PC-9 (cell line): ENCODE measurements at regions not wholly inside any gene's neighbourhood (a gene's known extent, or its start where the extent isn't known, plus 50 kb on each side); places are given as distances from the start of the nearest gene placed in this dataset.
"Not testable (repeated sequence)": the region's sequence is repeated elsewhere in the genome, so short reads cannot be mapped to it uniquely, and the experiment has no call there.

Experiments used
- BruUV-seq: library from RNA; stranded (reverse); fragments of 400-500 nt; replicated peaks from 2 replicates; lab custom pipeline; 2021; lab: Mats Ljungman, UMichigan
- CTCF ChIA-PET: fragments of 300-600 bp; sonication (Branson Sonifier 250); formaldehyde crosslinking; loops from one replicate; lab custom pipeline; 2022; ENCODE audit warnings: antibody characterized with exemption; lab: Charles Lee
- POLR2A ChIA-PET: fragments of 300-600 bp; sonication (Branson Sonifier 250); formaldehyde crosslinking; loops from one replicate; lab custom pipeline; 2022; ENCODE audit warnings: antibody characterized with exemption; ENCODE audit not compliant: unreplicated experiment; lab: Charles Lee
- DNase-seq, 2 experiments: peaks; one replicate each; pipeline versions ENCODE4 v3.0.0 to v3.0.0-alpha.2; 2015 to 2022; ENCODE audit warnings: mixed read lengths in 1 of 2
- H2AFZ ChIP-seq: fragments of 200-600 bp; sonication (generic); 2 replicates; pipeline ENCODE4 v1.8.1; 2017; ENCODE audit warnings: antibody characterized with exemption
- H3F3A ChIP-seq: fragments of 200-600 bp; sonication (generic); 2 replicates; pipeline ENCODE4 v1.8.1; 2017; ENCODE audit warnings: antibody characterized with exemption, mild to moderate bottlenecking, low read depth; ENCODE audit not compliant: insufficient read depth
- H3K27ac ChIP-seq: fragments of 200-600 bp; sonication (generic); 2 replicates; pipeline ENCODE4 v1.6.1; 2016; ENCODE audit warnings: mixed run types
- H3K27me3 ChIP-seq: fragments of 200-600 bp; sonication (generic); 2 replicates; pipeline ENCODE4 v1.6.1; 2016; ENCODE audit warnings: low read depth, mixed run types; ENCODE audit not compliant: insufficient read depth
- H3K36me3 ChIP-seq: fragments of 200-600 bp; sonication (generic); 2 replicates; pipeline ENCODE4 v1.6.1; 2016; ENCODE audit warnings: low read depth, mixed run types
- H3K4me1 ChIP-seq: fragments of 200-600 bp; sonication (generic); replicated peaks from 2 replicates; pipeline ENCODE4 v1.6.1; 2016; ENCODE audit warnings: mixed run types; ENCODE audit not compliant: insufficient read depth
- H3K4me2 ChIP-seq: fragments of 200-600 bp; sonication (generic); 2 replicates; pipeline ENCODE4 v1.6.1; 2017; ENCODE audit warnings: mixed run types
- H3K4me3 ChIP-seq: fragments of 200-600 bp; sonication (generic); 2 replicates; pipeline ENCODE4 v1.6.1; 2016; ENCODE audit warnings: mixed run types
- H3K79me2 ChIP-seq: fragments of 200-600 bp; sonication (generic); 2 replicates; pipeline ENCODE4 v1.6.1; 2017; ENCODE audit warnings: low read depth, mixed run types
- H3K9me2 ChIP-seq: fragments of 200-600 bp; sonication (generic); 2 replicates; pipeline ENCODE4 v1.8.1; 2017; ENCODE audit warnings: mild to moderate bottlenecking; ENCODE audit not compliant: insufficient read depth
- H3K9me3 ChIP-seq: fragments of 200-600 bp; sonication (generic); 2 replicates; pipeline ENCODE4 v1.8.1; 2016; ENCODE audit warnings: low read depth; ENCODE audit not compliant: insufficient read depth
- H4K20me1 ChIP-seq: fragments of 200-600 bp; sonication (generic); 2 replicates; pipeline ENCODE4 v1.8.1; 2017; ENCODE audit not compliant: insufficient read depth
- CTCF ChIP-seq: fragments of 200-600 bp; sonication (generic); conservative IDR thresholded peaks from 2 replicates; pipeline ENCODE4 v1.6.1; 2017; ENCODE audit warnings: mixed run types, antibody characterized with exemption, mild to moderate bottlenecking, moderate library complexity
- EZH2 ChIP-seq: fragments of 200-600 bp; sonication (generic); IDR thresholded peaks from 2 replicates; pipeline ENCODE4 v1.8.0; 2017; ENCODE audit warnings: antibody characterized with exemption, low read depth
- intact Hi-C: fragments of 100-400 bp; cut with micrococcal nuclease; formaldehyde crosslinking; loops from one replicate; pipeline ENCODE4 v1.10.0; 2022; ENCODE audit not compliant: unreplicated experiment

DNA sequence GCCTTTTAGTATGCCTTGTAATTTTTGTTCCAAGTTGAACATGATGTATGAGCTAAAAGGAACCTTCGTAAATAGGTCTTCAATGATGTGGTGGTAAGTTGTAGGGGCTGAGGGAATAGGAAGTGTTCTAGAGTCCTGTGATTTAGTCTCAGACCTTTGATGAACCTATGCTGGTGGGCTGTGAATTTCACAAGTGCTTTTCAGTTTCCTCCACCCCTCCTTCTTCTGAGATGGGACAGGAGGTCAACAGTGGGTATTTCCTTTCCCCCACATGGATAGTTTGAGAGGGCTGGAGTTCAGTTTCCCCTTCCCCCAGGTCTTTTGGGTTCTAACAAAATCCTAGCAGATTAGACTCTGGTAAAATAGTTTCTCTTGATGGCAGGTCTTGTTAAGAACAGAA lies 121.0 kb upstream of the ATXN1 start:
- H3K9me3 ChIP-seq = peaks cover 11% of the 10 kb centered on the region; the same call in 1 of the 2 replicates
- TF ChIP-seq EZH2 = no peak
- no peak for TF ChIP-seq CTCF
- no peak for DNase-seq
- H2AFZ ChIP-seq = no peak overlapping the region
- no peaks in the 10 kb centered on the region for H3K9me2 ChIP-seq
- H3F3A ChIP-seq = no peaks in the 10 kb centered on the region
- H3K4me1 ChIP-seq = no peaks in the 10 kb centered on the region
- no peaks in the 10 kb centered on the region for H3K27me3 ChIP-seq
- no peaks in the 10 kb centered on the region for H3K79me2 ChIP-seq
- no peaks in the 10 kb centered on the region for H3K36me3 ChIP-seq
- CTCF ChIA-PET = no interaction called here
- intact Hi-C loops = no loop called here
- H3K27ac ChIP-seq = no peak overlapping the region
- no peak overlapping the region for H3K4me2 ChIP-seq
- H4K20me1 ChIP-seq = no peaks in the 10 kb centered on the region
- H3K4me3 ChIP-seq = no peak overlapping the region
- no TSS peak for BruUV-seq
- POLR2A ChIA-PET = no interaction called here

DNA sequence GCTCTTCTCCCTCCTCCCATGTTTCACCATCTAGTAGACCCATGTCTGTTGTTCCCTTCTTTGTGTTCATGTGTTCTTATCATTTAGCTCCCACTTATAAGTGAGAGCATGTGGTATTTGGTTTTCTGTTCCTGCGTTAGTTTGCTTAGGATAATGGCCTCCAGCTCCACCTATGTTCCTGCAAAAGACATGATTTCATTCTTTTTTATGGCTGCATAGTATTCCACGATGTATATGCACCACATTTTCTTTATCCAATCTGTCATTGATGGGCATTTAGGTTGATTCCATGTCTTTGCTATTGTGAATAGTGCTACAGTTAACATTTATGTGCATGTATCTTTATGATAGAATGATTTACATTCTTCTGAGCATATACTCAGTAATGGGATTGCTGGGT lies 115.6 kb upstream of the ATXN1 start:
- H3K9me2 ChIP-seq, H4K20me1 ChIP-seq, H3K9me3 ChIP-seq, H3K36me3 ChIP-seq, H3K4me1 ChIP-seq, H3K79me2 ChIP-seq, H3K27ac ChIP-seq, H3K4me3 ChIP-seq, CTCF ChIA-PET, H3K27me3 ChIP-seq, H2AFZ ChIP-seq, H3F3A ChIP-seq, POLR2A ChIA-PET, H3K4me2 ChIP-seq, intact Hi-C loops, DNase-seq, BruUV-seq: not testable (repeated sequence)

DNA sequence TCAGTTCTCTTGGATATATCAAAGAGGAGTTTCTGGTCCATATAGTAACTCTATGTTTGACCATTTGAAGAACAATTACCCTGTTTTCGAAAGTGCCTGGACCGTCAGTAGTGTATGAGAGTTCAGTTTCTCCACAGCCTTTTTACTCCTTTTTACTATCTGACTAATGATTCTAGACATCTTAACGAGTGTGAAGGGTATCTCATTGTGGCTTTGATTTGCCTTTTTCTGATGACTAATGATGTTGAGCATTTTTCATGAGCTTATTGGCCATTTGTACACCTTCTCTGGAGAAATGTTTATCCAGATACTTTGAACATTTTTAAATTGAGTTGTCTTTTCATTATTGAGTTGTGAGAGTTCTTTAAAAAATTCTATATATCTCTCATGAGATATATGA lies 114.9 kb upstream of the ATXN1 start:
- TF ChIP-seq CTCF (no peak), EZH2 (no peak)
- Histone ChIP-seq H3K36me3 (no peaks in the 10 kb centered on the region), H3K9me2 (no peaks in the 10 kb centered on the region), H3K4me2 (no peak overlapping the region), H3F3A (no peaks in the 10 kb centered on the region), H3K9me3 (0 out of 2 replicates have a peak, but pooled peaks cover 7% of the 10 kb centered on the region), H2AFZ (no peak overlapping the region), H3K27me3 (no peaks in the 10 kb centered on the region), H4K20me1 (no peaks in the 10 kb centered on the region), H3K79me2 (no peaks in the 10 kb centered on the region), H3K4me1 (no peaks in the 10 kb centered on the region), H3K4me3 (no peak overlapping the region), H3K27ac (no peak overlapping the region)
- CTCF ChIA-PET = no interaction called here
- intact Hi-C loops = no loop called here
- DNase-seq = no peak
- POLR2A ChIA-PET = no interaction called here
- BruUV-seq = no TSS peak

DNA sequence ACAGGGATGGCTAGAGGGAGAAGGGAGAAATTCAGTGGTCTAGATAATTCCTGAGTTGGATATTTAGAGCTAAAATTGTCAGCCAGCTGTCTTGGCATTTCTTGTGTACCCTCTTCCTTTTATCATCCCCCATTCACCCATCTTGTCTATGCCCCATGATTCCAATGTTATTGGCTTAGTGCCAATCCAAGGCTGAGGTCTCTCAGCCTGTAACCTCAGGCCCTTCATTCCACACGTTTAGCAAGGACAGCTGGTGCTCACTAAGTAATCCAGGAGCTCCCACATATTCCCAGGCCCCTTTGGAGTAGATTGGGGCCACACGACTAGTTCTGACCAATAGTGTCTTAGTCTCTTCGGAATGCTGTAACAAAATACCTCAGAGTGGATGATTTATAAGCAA lies 112.4 kb upstream of the ATXN1 start:
- Histone ChIP-seq H3K9me2 (no peaks in the 10 kb centered on the region), H3K27me3 (no peaks in the 10 kb centered on the region), H3K4me3 (no peak overlapping the region), H3K79me2 (no peaks in the 10 kb centered on the region), H4K20me1 (no peaks in the 10 kb centered on the region), H3K27ac (no peak overlapping the region), H3F3A (no peaks in the 10 kb centered on the region), H3K9me3 (no peaks in the 10 kb centered on the region), H3K4me1 (peaks cover 7% of the 10 kb centered on the region), H3K4me2 (no peak overlapping the region), H2AFZ (no peak overlapping the region), H3K36me3 (no peaks in the 10 kb centered on the region)
- ChIA-PET CTCF (no interaction called here), POLR2A (no interaction called here)
- no peak for DNase-seq
- intact Hi-C loops = no loop called here
- BruUV-seq = no TSS peak
- no peak for TF ChIP-seq CTCF
- TF ChIP-seq EZH2 = no peak
